Activated CD8-positive, alpha-beta memory T cell treated with anti-CD3 and anti-CD28 coated beads for 24 hours (primary cell): ENCODE measurements at regions not wholly inside any gene's neighbourhood (a gene's known extent, or its start where the extent isn't known, plus 50 kb on each side); places are given as distances from the start of the nearest gene placed in this dataset.

Experiments used
- DNase-seq: peaks from one replicate; pipeline ENCODE4 v3.0.0-alpha.2; 2020

- no peak for DNase-seq
Measured at GRCh38 chr21:35893156-35893555, 167.2 kb downstream of the SETD4 start.

GRCh38 chr21:35886887-35887286 is 173.4 kb downstream of the SETD4 start:
- no peak for DNase-seq

DNA sequence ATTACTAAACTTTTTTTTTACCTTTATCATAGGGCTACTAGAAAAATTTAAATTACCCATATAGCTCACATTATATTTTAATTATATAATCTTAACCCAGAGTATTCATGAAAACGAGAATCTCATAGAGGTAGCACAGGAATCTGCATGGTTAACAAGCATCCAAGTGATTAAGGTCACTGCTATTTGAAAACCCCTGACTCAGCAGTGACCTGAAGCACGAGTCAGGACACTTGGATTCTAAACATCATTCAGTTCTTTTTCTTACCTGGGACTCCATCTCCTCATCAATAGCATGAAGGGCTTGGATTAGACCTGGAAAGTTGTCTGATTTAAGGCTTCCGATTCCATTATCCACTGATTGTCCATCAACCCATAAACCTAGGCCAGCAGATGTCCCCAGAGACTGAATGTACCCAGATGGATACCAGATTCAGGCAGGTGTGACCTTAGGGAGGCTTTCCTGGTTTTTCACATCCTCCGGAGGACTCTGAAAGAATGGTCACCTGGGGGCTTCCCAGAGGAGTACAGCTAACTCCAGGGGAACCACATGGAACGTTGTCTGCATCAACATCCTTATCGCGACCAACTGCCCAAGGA is 174.3 kb downstream of the SETD4 start:
- no peak for DNase-seq

DNA sequence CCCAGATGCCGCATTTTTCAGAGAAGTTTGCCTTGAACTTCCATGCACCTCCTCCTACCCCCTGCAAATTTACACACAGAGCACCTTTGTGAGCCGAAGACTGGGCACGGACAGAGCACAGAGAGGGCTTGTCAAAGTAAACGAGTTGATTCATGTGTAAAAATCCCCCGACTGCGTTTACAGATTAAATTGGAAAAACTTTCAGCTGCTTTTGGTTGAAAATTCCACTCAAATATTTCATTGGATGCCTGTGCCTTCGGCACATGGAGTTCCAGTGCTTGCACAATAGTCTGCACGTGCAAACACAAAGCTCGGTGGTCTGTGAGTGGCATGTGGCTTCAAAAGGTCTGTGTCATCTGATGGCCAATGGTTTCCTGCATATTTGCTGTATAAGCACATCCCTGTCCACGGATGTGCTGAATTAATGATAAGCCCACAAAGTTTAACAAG is 177.5 kb downstream of the SETD4 start:
- DNase-seq: no peak

DNA sequence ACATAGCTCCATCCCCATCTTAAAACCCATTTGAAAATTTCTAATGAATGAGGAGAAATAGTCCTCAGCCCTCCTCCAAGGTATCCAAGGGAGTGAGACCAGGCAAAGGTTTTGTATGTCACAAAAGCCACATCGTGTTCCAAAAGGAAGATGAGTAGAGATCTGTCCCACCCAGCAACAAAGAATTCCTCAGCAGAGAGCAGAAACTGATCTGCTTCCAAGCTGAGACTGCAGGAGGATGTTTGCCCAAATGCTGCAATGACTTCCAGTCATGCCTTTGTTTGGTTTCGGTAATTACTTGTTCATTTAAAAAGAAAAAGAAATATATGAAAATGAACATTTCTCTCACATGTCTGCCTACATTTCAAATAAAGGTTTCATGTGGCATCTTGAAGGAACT is 186.9 kb downstream of the SETD4 start:
- no peak for DNase-seq

GRCh38 chr21:35871906-35872305 is 188.4 kb downstream of the SETD4 start:
- no peak for DNase-seq

DNA sequence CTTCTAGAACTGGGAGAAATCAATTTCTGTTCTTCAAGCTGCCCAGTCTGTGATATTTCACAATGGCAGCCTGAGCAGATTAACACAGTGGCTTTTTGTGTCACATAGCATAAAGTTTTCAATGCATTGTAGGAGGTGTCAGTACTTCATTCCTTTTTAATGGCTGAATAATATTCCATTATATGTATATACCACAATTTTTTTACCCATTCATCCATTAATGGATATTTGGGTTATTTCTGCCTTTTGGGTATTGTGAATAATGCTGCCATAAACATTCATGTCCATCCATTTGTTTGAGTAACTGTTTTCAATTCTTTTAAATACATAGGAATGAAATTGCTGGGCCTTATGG is 191.5 kb downstream of the SETD4 start:
- no peak for DNase-seq

DNA sequence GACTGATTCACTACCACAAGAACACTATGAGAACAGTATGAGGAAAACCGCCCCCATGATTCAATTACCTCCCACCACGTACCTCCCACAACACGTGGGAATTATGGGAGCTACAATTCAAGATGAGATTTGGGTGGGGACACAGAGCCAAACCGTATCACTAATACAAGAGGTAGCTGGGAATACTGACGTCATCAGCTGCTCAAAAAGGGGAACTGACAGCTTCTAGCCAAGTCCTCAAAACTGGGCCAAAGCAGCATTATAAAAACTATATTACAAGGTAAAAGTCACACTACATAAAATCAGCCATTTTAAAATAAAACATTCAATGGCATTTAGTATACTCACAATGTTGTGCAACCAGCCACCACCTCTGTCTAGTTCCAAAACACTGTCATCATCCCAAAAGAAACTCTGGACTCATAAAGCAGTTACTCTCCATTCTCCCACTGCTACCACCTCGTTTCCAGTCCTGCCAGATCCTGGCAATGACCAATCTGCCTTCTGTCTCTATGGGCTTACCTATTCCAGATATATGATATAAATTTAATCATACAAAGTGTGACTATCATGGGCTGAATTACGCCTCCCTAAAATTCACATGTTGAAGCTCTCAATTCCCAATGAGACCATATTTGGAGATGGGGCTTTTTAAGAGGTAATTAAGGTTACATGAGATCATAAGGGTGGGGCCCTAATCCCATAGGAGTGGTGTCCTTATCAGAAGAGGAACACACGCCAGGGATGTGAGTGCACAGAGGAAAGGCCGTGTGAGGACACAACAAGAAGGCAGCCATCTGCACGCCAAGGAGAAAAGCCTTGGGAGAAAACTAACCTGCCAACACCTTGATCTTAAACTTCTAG is 192.1 kb downstream of the SETD4 start:
- no peak for DNase-seq

- no peak for DNase-seq
Measured at GRCh38 chr21:35864039-35864438, 196.3 kb downstream of the SETD4 start.

DNA sequence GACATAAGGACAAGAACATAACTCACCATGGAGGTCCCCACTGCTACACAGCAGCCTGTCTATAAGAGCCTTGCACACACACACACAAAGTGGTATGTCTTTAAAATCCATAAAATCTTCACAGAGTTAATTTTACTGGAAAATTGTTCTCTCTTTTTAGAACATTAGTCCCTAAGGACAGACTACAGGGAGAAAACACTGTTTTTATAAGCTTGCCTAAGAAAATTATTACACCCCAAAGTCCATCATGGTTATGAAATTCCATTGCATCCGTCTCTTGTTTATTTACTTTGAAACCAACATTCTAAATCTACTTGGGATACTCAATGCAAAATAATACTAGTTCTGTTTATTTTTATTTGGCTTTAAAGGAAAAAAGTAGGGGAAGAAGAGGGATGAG is 197.4 kb downstream of the SETD4 start:
- DNase-seq: no peak

GRCh38 chr21:35861661-35862060 is 198.7 kb downstream of the SETD4 start:
- no peak for DNase-seq

DNA sequence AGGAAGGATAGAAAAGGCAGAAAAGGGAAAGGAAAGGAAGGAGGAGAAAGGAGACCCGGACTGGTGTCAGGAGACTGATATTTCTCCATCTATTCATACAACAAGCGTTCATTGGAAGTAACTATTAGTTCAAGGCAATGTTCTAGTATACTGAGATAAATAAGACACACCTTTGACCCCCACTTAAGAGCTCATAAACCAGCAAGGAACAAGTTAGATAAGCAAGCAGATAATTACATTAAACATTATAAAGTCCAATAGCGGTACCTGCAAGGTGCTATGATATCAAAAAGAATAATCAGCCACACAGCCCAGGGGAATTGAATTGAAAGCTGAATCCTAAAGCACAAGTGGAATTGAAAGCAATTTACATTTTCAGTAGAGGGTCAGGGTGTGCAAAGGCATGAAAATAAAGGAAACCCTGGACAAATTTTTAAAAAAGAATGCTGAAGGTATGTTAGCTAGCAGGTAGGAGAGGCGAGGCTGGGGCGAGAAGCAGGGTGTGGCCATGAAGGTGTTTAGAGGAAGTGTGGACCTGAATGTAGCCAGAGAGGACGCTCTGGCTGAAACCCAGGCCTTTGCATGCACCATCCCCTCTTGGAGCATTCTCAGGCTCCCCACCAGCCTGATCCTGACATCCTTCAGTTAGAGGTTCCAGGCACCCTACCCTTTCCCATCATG is 200.0 kb downstream of the SETD4 start:
- DNase-seq: no peak

DNA sequence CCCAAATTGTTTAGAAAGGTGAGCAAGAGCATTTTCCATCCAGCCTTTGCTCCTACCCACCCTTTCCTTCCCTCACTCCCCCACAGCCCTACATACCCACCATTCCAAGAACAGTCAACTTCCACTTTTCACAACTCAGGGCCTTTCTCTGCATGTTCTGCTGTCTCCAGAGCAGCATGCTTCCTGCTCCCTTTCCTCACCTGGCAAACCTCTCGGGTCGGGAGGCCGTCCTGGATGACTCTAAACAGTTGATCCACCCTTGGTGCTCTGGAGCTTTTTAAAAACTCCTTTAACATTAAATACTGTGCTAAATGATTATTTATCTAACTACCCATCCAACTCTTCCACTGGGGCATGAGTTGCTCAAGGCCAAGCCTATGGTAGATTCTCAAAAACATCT is 200.6 kb downstream of the SETD4 start:
- no peak for DNase-seq

DNA sequence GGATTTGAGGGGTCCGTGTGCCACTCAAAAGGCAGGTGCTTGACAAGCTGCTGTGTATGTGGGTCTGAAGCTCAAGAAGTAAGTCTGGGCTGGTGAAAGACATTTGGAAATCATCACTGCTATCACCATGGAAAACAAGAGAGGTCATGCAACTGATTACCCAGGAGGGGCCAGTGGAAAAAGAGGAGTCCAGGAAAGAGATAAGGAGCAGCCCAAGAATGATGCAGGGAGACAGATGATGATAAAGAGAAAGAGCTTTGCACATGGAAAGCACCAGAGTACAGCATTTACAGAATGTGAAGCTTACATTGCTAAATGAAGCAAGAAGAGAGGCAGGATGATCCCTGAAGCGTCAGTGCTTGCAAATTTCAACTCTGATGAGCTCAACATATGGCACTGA is 203.2 kb downstream of the SETD4 start:
- no peak for DNase-seq

DNA sequence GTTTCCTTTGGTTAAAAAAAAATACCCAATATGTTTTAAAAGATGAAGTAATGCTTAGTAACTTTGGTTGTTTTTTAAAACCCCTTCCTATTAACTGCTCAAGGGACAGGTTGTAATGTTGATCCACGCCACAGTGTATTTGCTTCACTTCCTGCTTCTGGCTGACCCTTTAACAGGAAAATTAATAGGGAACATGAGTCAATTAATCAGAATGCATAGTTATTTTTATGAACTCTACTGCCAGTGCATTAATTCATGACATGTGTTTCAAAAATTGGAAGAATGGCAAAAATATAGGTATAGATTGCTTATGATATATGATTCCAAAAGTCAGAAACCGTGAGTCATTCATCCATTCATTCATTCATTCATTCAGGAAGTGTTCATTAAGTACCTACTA is 204.8 kb downstream of the SETD4 start:
- DNase-seq: no peak

DNA sequence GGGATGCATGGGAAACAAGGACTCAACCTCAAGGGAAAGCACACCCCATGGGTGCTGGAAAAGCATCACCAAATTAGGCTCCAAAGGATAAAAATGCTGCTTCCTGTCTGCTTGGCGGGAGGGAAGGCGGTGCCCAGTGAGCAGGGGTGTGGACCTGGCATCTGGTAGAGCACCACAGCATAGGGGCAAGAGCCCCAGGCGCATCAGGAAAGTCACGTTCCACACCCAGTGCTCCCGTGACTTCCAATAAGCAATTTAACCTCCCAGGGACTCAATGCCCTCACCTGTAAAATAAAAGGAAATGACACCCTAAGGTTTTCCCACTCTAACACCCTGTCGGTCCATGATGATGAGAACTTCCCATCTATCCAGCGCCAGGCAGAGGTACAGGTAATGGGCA is 206.0 kb downstream of the SETD4 start:
- no peak for DNase-seq

GRCh38 chr21:35853321-35854239 is 206.7 kb downstream of the SETD4 start:
- no peak for DNase-seq

DNA sequence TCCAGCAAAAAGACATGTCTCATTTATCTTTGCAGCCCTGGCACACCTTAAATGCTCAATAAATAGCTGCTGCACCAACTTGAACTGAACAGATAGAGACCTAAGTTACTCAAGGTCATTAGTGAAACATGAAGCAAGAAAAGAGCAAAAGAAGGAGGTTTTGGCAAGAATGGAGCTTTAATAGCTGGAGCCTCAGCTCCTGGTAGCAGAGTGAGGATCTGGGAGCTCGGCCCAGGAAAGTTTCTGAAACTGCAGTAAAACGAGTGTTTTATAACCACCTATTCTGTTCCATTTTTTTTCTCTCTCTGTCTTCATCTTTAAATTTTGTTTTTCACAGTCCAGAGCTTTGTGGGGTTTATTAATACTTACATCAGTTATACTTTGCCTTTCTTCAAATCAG is 207.5 kb downstream of the SETD4 start:
- no peak for DNase-seq

DNA sequence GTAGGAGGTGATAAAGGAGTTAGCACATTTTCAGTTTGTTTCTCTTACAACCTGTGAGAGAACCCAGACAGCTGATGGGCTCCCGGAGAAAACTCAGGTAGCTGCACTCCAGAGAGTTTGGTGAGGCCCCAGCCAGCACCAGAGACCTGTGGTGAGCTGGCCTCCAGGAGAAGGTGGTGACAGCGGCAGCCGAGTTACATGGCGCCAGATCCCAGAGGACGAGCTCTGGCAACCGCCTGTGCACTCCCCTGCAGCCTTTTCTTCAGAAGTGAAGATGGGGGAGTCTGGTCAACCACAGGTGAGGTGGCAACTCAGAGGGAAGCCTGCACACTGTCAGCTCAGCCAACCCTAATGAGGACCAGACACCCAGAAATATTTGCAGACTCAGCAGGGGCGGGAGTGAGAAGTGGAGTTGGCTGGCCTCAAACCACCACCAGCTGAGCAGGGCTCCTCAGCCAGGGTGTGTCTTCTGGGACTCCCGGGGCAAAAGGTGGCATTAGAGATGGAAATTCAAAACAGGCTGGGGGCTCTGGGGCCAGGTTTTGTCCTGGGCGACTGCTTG is 209.7 kb downstream of the SETD4 start:
- no peak for DNase-seq

DNA sequence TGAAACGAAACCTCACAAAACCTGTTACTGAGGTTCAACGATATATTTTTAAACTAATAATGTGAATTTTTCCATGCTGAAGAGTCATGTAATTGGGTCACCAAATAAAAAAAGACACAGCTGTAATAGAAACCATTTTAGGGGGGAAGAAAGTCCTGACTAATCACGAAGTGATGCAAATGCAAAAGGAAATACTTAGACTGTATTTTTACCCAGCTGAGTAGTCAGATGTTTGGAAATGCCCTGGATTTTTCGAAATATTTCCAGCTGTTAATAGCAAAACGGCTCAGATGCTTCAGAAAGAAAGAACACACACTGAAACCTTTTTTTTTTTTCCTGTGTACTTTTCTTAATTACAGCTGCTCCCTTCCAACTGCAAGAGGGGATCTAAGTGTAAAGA is 210.3 kb downstream of the SETD4 start:
- no peak for DNase-seq

DNA sequence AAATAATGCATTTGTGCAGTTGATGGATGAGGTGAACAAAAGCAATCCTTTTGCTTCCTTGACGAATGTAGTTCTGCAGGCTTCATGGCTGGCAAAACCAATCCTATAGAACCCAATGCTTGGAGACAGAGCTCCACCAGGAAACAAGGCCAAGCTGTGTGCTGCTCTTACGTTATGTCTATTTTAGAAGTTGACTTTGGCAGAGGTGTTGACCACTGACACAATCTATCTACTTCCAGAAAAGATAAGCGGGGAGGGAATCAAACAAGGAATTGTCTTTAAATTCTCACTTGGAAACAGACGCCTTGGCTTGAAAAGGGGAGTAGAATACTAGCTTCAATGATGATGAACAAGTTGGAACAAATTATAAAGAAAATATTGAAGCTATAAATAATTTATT is 211.2 kb downstream of the SETD4 start:
- no peak for DNase-seq

DNA sequence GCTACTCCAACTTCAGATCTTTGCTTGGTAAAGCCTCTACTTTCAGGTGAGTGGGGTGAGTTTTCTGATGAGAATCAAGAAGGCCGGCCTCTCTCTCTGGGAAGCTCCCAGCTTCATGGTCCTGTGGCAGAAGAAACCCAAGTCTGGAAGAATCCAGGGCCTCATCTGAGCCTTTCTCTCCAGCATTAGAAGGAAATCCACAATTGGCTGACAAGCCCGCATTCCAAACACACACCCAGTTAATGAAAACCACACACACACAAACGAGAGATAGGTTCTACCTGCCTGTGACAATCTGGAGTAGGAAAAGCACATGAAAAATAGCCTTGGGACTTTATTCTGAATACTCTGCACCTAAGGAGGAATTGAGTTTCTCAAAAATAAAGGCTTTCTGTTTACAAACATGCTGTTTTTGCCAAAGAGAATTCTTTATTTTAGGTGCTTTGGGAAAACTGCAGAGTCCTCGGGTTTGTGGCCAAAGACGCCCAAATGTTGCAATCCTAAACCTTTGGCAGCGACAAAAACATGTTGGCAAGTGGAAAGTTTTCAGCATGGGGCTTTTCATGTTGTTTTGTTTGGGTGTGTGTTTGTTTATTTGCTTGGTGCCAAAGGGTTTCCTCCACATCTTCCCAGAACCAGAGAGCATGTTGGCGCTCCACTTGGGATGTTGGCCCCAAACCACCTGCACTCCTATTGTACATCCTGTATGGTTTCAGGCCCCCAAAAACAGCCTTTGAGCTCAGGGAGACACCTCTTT is 216.2 kb downstream of the SETD4 start:
- DNase-seq: no peak
